ENCODE measurements at regions not wholly inside any gene's neighbourhood (a gene's known extent, or its start where the extent isn't known, plus 50 kb on each side); places are given as distances from the start of the nearest gene placed in this dataset.

- no peak for DNase-seq (ENCODE audit: low read depth)
- Histone ChIP-seq H3K27me3 (ENCODE audit: control insufficient read depth, insufficient read depth, low read length) (no peaks in the 10 kb centered on the region), H3K4me3 (ENCODE audit: low read depth, low read length) (no peak overlapping the region), H3K36me3 (ENCODE audit: control insufficient read depth, insufficient read depth, low read length) (no peaks in the 10 kb centered on the region)
- ChIA-PET POLR2A (no interaction called here), CTCF (no interaction called here)
- TF ChIP-seq CTCF (IDR thresholded peaks at IDR 0.05; ENCODE audit: insufficient read depth, low read depth, low read length) = no peak
Observed at GRCh38 chr1:238985312-238985711, 401.1 kb upstream of the CHRM3 start.

- no peak overlapping the region for H3K4me3 ChIP-seq (ENCODE audit: low read depth, low read length)
- no peak for TF ChIP-seq CTCF (IDR thresholded peaks at IDR 0.05; ENCODE audit: insufficient read depth, low read depth, low read length)
- CTCF ChIA-PET = interaction anchor here (1.1 kb wide), 1 partner anchor 11 kb away, joined by 3 read pairs; no protein-coding TSS in a partner anchor
- no peak for DNase-seq (ENCODE audit: low read depth)
- no peaks in the 10 kb centered on the region for H3K27me3 ChIP-seq (ENCODE audit: control insufficient read depth, insufficient read depth, low read length)
- POLR2A ChIA-PET = no interaction called here
- no peaks in the 10 kb centered on the region for H3K36me3 ChIP-seq (ENCODE audit: control insufficient read depth, insufficient read depth, low read length)
Observed at GRCh38 chr1:238982736-238983135, 403.6 kb upstream of the CHRM3 start.

GRCh38 chr1:238981317-238981933 lies 404.9 kb upstream of the CHRM3 start:
- CTCF ChIA-PET = no interaction called here
- Histone ChIP-seq H3K36me3 (ENCODE audit: control insufficient read depth, insufficient read depth, low read length) (no peaks in the 10 kb centered on the region), H3K4me3 (ENCODE audit: low read depth, low read length) (no peak overlapping the region), H3K27me3 (ENCODE audit: control insufficient read depth, insufficient read depth, low read length) (no peaks in the 10 kb centered on the region)
- no peak for DNase-seq (ENCODE audit: low read depth)
- POLR2A ChIA-PET = no interaction called here
- no peak for TF ChIP-seq CTCF (IDR thresholded peaks at IDR 0.05; ENCODE audit: insufficient read depth, low read depth, low read length)

GRCh38 chr1:238980053-238980452 lies 406.3 kb upstream of the CHRM3 start:
- no peak for DNase-seq (ENCODE audit: low read depth)
- no peak for TF ChIP-seq CTCF (IDR thresholded peaks at IDR 0.05; ENCODE audit: insufficient read depth, low read depth, low read length)
- ChIA-PET POLR2A (no interaction called here), CTCF (interaction anchor here (0.7 kb wide), 1 partner anchor 11 kb away, joined by 3 read pairs; no protein-coding TSS in a partner anchor)
- Histone ChIP-seq H3K36me3 (ENCODE audit: control insufficient read depth, insufficient read depth, low read length) (no peaks in the 10 kb centered on the region), H3K4me3 (ENCODE audit: low read depth, low read length) (no peak overlapping the region), H3K27me3 (ENCODE audit: control insufficient read depth, insufficient read depth, low read length) (no peaks in the 10 kb centered on the region)

GRCh38 chr1:238964631-238965030 lies 421.7 kb upstream of the CHRM3 start:
- Histone ChIP-seq H3K36me3 (ENCODE audit: control insufficient read depth, insufficient read depth, low read length) (no peaks in the 10 kb centered on the region), H3K4me3 (ENCODE audit: low read depth, low read length) (no peak overlapping the region), H3K27me3 (ENCODE audit: control insufficient read depth, insufficient read depth, low read length) (no peaks in the 10 kb centered on the region)
- no peak for DNase-seq (ENCODE audit: low read depth)
- TF ChIP-seq CTCF (IDR thresholded peaks at IDR 0.05; ENCODE audit: insufficient read depth, low read depth, low read length) = no peak
- ChIA-PET POLR2A (no interaction called here), CTCF (interaction anchor here (0.7 kb wide), 1 partner anchor 571 kb away, joined by 4 read pairs; no protein-coding TSS in a partner anchor)

Data from BJ (cell line).